Non-pigmented ciliary epithelial cell (primary cell): ENCODE measurements at regions not wholly inside any gene's neighbourhood (a gene's known extent, or its start where the extent isn't known, plus 50 kb on each side); places are given as distances from the start of the nearest gene placed in this dataset.

Experiments used
- DNase-seq: peaks from one replicate; pipeline ENCODE4 v3.0.0-alpha.2; 2010; ENCODE audit warnings: low read depth

GRCh38 chr12:18899162-18899561 is 161.2 kb downstream of the CAPZA3 start:
- DNase-seq: no peak

- DNase-seq: no peak
Observed at GRCh38 chr12:18899678-18900317, 161.9 kb downstream of the CAPZA3 start.

GRCh38 chr12:18905134-18905533 is 167.2 kb downstream of the CAPZA3 start:
- DNase-seq: no peak

- DNase-seq: no peak
Observed at GRCh38 chr12:18906395-18906794, 168.5 kb downstream of the CAPZA3 start.

- no peak for DNase-seq
Observed at GRCh38 chr12:18907127-18907526, 169.2 kb downstream of the CAPZA3 start.

GRCh38 chr12:18907728-18908127 is 169.8 kb downstream of the CAPZA3 start:
- no peak for DNase-seq

GRCh38 chr12:18908191-18908590 is 170.3 kb downstream of the CAPZA3 start:
- no peak for DNase-seq

GRCh38 chr12:18919871-18920511 is 182.1 kb downstream of the CAPZA3 start:
- DNase-seq: no peak

- no peak for DNase-seq
Observed at GRCh38 chr12:18922851-18923250, 184.9 kb downstream of the CAPZA3 start.

GRCh38 chr12:18923721-18924120 is 185.8 kb downstream of the CAPZA3 start:
- no peak for DNase-seq

- no peak for DNase-seq
Observed at GRCh38 chr12:18926188-18926587, 188.3 kb downstream of the CAPZA3 start.

- DNase-seq: no peak
Observed at GRCh38 chr12:18932211-18932610, 194.3 kb downstream of the CAPZA3 start.

- DNase-seq: no peak
Observed at GRCh38 chr12:18932715-18933114, 194.8 kb downstream of the CAPZA3 start.

- DNase-seq: no peak
Observed at GRCh38 chr12:18935371-18935965, 194.1 kb upstream of the PLEKHA5 start.

GRCh38 chr12:18939051-18939450 is 190.5 kb upstream of the PLEKHA5 start:
- no peak for DNase-seq

GRCh38 chr12:18942669-18943068 is 186.9 kb upstream of the PLEKHA5 start:
- DNase-seq: no peak

GRCh38 chr12:18943200-18943599 is 186.3 kb upstream of the PLEKHA5 start:
- no peak for DNase-seq

GRCh38 chr12:18946106-18946505 is 183.4 kb upstream of the PLEKHA5 start:
- DNase-seq: no peak

- DNase-seq: no peak
Observed at GRCh38 chr12:18951218-18951617, 178.3 kb upstream of the PLEKHA5 start.

- DNase-seq: no peak
Observed at GRCh38 chr12:18953505-18953904, 176.0 kb upstream of the PLEKHA5 start.

- no peak for DNase-seq
Observed at GRCh38 chr12:18955594-18955993, 173.9 kb upstream of the PLEKHA5 start.

GRCh38 chr12:18965203-18965602 is 164.3 kb upstream of the PLEKHA5 start:
- DNase-seq: no peak

GRCh38 chr12:18966954-18967353 is 162.6 kb upstream of the PLEKHA5 start:
- DNase-seq: no peak

- DNase-seq: no peak
Observed at GRCh38 chr12:18967814-18968213, 161.7 kb upstream of the PLEKHA5 start.
